ENCODE measurements at regions not wholly inside any gene's neighbourhood (a gene's known extent, or its start where the extent isn't known, plus 50 kb on each side); places are given as distances from the start of the nearest gene placed in this dataset.

GRCh38 chr18:37649416-37649815 lies 83.8 kb upstream of the CELF4 start:
- no peaks in the 10 kb centered on the region for H3K36me3 ChIP-seq (ENCODE audit: control insufficient read depth in 2 of 2, extremely low read depth in 1 of 2, insufficient read depth in 2 of 2, low read length in 2 of 2)
- no peak overlapping the region for H3K4me2 ChIP-seq (ENCODE audit: insufficient read depth, low read length)
- no peaks in the 10 kb centered on the region for H3K9me1 ChIP-seq (replicated peaks; ENCODE audit: control insufficient read depth, extremely low read depth, insufficient read depth, low read length)
- POLR2A ChIA-PET: no interaction called here
- dilution Hi-C loops (cut with MboI; ENCODE audit: extremely low pct_ligation_motif_present, low sequenced_read_pairs) (no loop called here), intact Hi-C loops (cut with micrococcal nuclease) (no loop called here)
- H2AFZ ChIP-seq (ENCODE audit: low read depth, low read length): no peak overlapping the region
- DNase-seq (ENCODE audit: low read depth, low spot score): no peak
- H3K4me1 ChIP-seq (ENCODE audit: control insufficient read depth, extremely low read depth, insufficient read depth, low read length): no peaks in the 10 kb centered on the region
- H3K9ac ChIP-seq (replicated peaks; ENCODE audit: extremely low read depth, insufficient read depth, low read length): no peak overlapping the region
- FAIRE-seq: no peak
- no peaks in the 10 kb centered on the region for H3K79me2 ChIP-seq (ENCODE audit: control insufficient read depth, insufficient read depth, low read length)
- no peaks in the 10 kb centered on the region for H4K20me1 ChIP-seq (replicated peaks; ENCODE audit: control insufficient read depth, extremely low read depth, insufficient read depth, low read length)
- CTCF ChIA-PET: no interaction called here
- no peaks in the 10 kb centered on the region for H3K27me3 ChIP-seq (ENCODE audit: control insufficient read depth in 2 of 2, insufficient read depth in 2 of 2, low read length in 2 of 2)
- BruUV-seq (replicated peaks): no TSS peak
- H3K9me3 ChIP-seq (replicated peaks; ENCODE audit: control insufficient read depth, insufficient read depth, low read length): no peaks in the 10 kb centered on the region
- no peak for TF ChIP-seq MAX (IDR thresholded peaks at IDR 0.05; ENCODE audit: insufficient read depth, insufficient read length)
- no peak for TF ChIP-seq MYC (IDR thresholded peaks at IDR 0.05; ENCODE audit: low read depth, low read length)
- no peak for TF ChIP-seq CTCF (IDR thresholded peaks at IDR 0.05; ENCODE audit: extremely low read depth in 1 of 2, insufficient read depth in 1 of 2, low read depth in 1 of 2, low read length in 2 of 2)
- no peak for TF ChIP-seq GATA2 (IDR thresholded peaks at IDR 0.05; ENCODE audit: insufficient read depth, insufficient read length, low read depth, low read length)
- TF ChIP-seq POLR2AphosphoS5 (IDR thresholded peaks at IDR 0.05; ENCODE audit: insufficient read depth, low read depth, low read length): no peak
- no peak for TF ChIP-seq JUN (IDR thresholded peaks at IDR 0.05; ENCODE audit: borderline replicate concordance, insufficient read depth, insufficient read length, low read depth)
- no peak overlapping the region for H3K27ac ChIP-seq (ENCODE audit: insufficient read depth, low read depth, low read length)
- H3K4me3 ChIP-seq (replicated peaks in 1 of 3; ENCODE audit: insufficient read depth in 1 of 3, low read depth in 1 of 3, low read length in 3 of 3): no peak overlapping the region

- Histone ChIP-seq H3K27ac (ENCODE audit: insufficient read depth, low read depth, low read length) (no peak overlapping the region), H3K79me2 (ENCODE audit: control insufficient read depth, insufficient read depth, low read length) (no peaks in the 10 kb centered on the region), H3K9ac (replicated peaks; ENCODE audit: extremely low read depth, insufficient read depth, low read length) (no peak overlapping the region), H3K9me1 (replicated peaks; ENCODE audit: control insufficient read depth, extremely low read depth, insufficient read depth, low read length) (no peaks in the 10 kb centered on the region), H3K9me3 (replicated peaks; ENCODE audit: control insufficient read depth, insufficient read depth, low read length) (peaks cover 6% of the 10 kb centered on the region), H4K20me1 (replicated peaks; ENCODE audit: control insufficient read depth, extremely low read depth, insufficient read depth, low read length) (no peaks in the 10 kb centered on the region), H2AFZ (ENCODE audit: low read depth, low read length) (no peak overlapping the region), H3K27me3 (ENCODE audit: control insufficient read depth in 2 of 2, insufficient read depth in 2 of 2, low read length in 2 of 2) (no peaks in the 10 kb centered on the region), H3K36me3 (ENCODE audit: control insufficient read depth in 2 of 2, extremely low read depth in 1 of 2, insufficient read depth in 2 of 2, low read length in 2 of 2) (no peaks in the 10 kb centered on the region), H3K4me1 (ENCODE audit: control insufficient read depth, extremely low read depth, insufficient read depth, low read length) (no peaks in the 10 kb centered on the region), H3K4me2 (ENCODE audit: insufficient read depth, low read length) (no peak overlapping the region), H3K4me3 (replicated peaks in 1 of 3; ENCODE audit: insufficient read depth in 1 of 3, low read depth in 1 of 3, low read length in 3 of 3) (no peak overlapping the region)
- dilution Hi-C loops (cut with MboI; ENCODE audit: extremely low pct_ligation_motif_present, low sequenced_read_pairs) (no loop called here), intact Hi-C loops (cut with micrococcal nuclease) (no loop called here)
- TF ChIP-seq GATA2 (IDR thresholded peaks at IDR 0.05; ENCODE audit: insufficient read depth, insufficient read length, low read depth, low read length) (no peak), EZH2 (IDR thresholded peaks at IDR 0.05; ENCODE audit: borderline replicate concordance, low read depth, low read length, severe bottlenecking) (no peak), CTCF (IDR thresholded peaks at IDR 0.05; ENCODE audit: extremely low read depth in 1 of 2, insufficient read depth in 1 of 2, low read depth in 1 of 2, low read length in 2 of 2) (no peak), FOS (IDR thresholded peaks at IDR 0.05; ENCODE audit: borderline replicate concordance, insufficient read depth, low read length) (no peak), POLR2AphosphoS5 (IDR thresholded peaks at IDR 0.05; ENCODE audit: insufficient read depth, low read depth, low read length) (no peak), MAX (IDR thresholded peaks at IDR 0.05; ENCODE audit: insufficient read depth, insufficient read length) (no peak), JUN (IDR thresholded peaks at IDR 0.05; ENCODE audit: borderline replicate concordance, insufficient read depth, insufficient read length, low read depth) (no peak), POLR2A (IDR thresholded peaks at IDR 0.05; ENCODE audit: low read depth, low read length) (no peak), MYC (IDR thresholded peaks at IDR 0.05; ENCODE audit: low read depth, low read length) (no peak)
- FAIRE-seq: no peak
- DNase-seq (ENCODE audit: low read depth, low spot score): no peak
- POLR2A ChIA-PET: no interaction called here
- BruUV-seq (replicated peaks): no TSS peak
- CTCF ChIA-PET: no interaction called here
Observed at GRCh38 chr18:37641573-37641972, 76.0 kb upstream of the CELF4 start.

Measured in endothelial cell of umbilical vein (primary cell).